PC-3 (cell line): ENCODE measurements at regions not wholly inside any gene's neighbourhood (a gene's known extent, or its start where the extent isn't known, plus 50 kb on each side); places are given as distances from the start of the nearest gene placed in this dataset.

Experiments
- ATAC-seq: fragments of 200-7000 bp; cut with Tn5 transposase; 2 replicates; pipeline ENCODE4 v1.9.1; 2020; ENCODE audit warnings: mild to moderate bottlenecking, moderate library complexity
- BruUV-seq: library from RNA; stranded (reverse); fragments of 400-500 nt; replicated peaks from 2 replicates; lab custom pipeline; 2021; lab: Mats Ljungman, UMichigan
- CTCF ChIA-PET: fragments of 300-600 bp; sonication (Branson Sonifier 250); formaldehyde crosslinking; loops from one replicate; lab custom pipeline; 2022; ENCODE audit warnings: antibody characterized with exemption; lab: Charles Lee
- POLR2A ChIA-PET: fragments of 300-600 bp; sonication (Branson Sonifier 250); formaldehyde crosslinking; loops from one replicate; lab custom pipeline; 2022; ENCODE audit warnings: antibody characterized with exemption; ENCODE audit not compliant: unreplicated experiment; lab: Charles Lee
- DNase-seq: peaks from one replicate; pipeline ENCODE4 v3.0.0-alpha.2; 2015
- H2AFZ ChIP-seq: fragments of 300-600 bp; sonication (generic); 2 replicates; pipeline ENCODE4 v1.6.0; 2016; ENCODE audit warnings: antibody characterized with exemption, low read length
- H3F3A ChIP-seq: fragments of 300-600 bp; sonication (generic); one replicate; pipeline ENCODE4 v1.6.0; 2017; ENCODE audit warnings: antibody characterized with exemption, low read length, control low read depth, mild to moderate bottlenecking; ENCODE audit not compliant: unreplicated experiment
- H3K27ac ChIP-seq: fragments of 300-600 bp; sonication (generic); 2 replicates; pipeline ENCODE4 v1.5.1; 2016; ENCODE audit warnings: mild to moderate bottlenecking, low read length
- H3K27me3 ChIP-seq: fragments of 300-600 bp; sonication (generic); 2 replicates; pipeline ENCODE4 v1.6.1; 2016; ENCODE audit warnings: low read length, mixed read lengths
- H3K36me3 ChIP-seq: fragments of 300-600 bp; sonication (generic); 2 replicates; pipeline ENCODE4 v1.6.1; 2016; ENCODE audit warnings: low read depth, mixed run types, low read length, mixed read lengths
- H3K4me1 ChIP-seq: fragments of 300-600 bp; sonication (generic); 2 replicates; pipeline ENCODE4 v1.5.1; 2016; ENCODE audit warnings: low read length; ENCODE audit not compliant: insufficient read depth
- H3K4me2 ChIP-seq: fragments of 300-600 bp; sonication (generic); 2 replicates; pipeline ENCODE4 v1.6.0; 2016; ENCODE audit warnings: low read length
- H3K4me3 ChIP-seq: fragments of 300-600 bp; sonication (generic); 2 replicates; pipeline ENCODE4 v1.5.1; 2016; ENCODE audit warnings: mild to moderate bottlenecking, low read length, mixed read lengths
- H3K79me2 ChIP-seq: fragments of 300-600 bp; sonication (generic); 2 replicates; pipeline ENCODE4 v1.6.1; 2017; ENCODE audit warnings: low read length, mixed read lengths
- H3K9ac ChIP-seq: fragments of 300-600 bp; sonication (generic); 2 replicates; pipeline ENCODE4 v1.6.0; 2016; ENCODE audit warnings: mild to moderate bottlenecking, low read length
- H3K9me2 ChIP-seq: fragments of 300-600 bp; sonication (generic); replicated peaks from 2 replicates; pipeline ENCODE4 v1.6.1; 2016; ENCODE audit warnings: mixed run types, low read length, mixed read lengths
- H3K9me3 ChIP-seq: fragments of 300-600 bp; sonication (generic); 2 replicates; pipeline ENCODE4 v1.6.1; 2016; ENCODE audit warnings: low read length, mixed read lengths
- H4K20me1 ChIP-seq: fragments of 300-600 bp; sonication (generic); 2 replicates; pipeline ENCODE4 v1.6.1; 2016; ENCODE audit warnings: low read length, mixed read lengths
- CTCF ChIP-seq: fragments of 300-600 bp; sonication (generic); conservative IDR thresholded peaks from 2 replicates; pipeline ENCODE4 v1.5.1; 2017; ENCODE audit warnings: antibody characterized with exemption, low read depth, mild to moderate bottlenecking, low read length
- EZH2 ChIP-seq: fragments of 300-600 bp; sonication (generic); IDR thresholded peaks from one replicate; pipeline ENCODE4 v1.6.1; 2017; ENCODE audit warnings: antibody characterized with exemption, mild to moderate bottlenecking, low read length; ENCODE audit not compliant: unreplicated experiment
- EZH2phosphoT487 ChIP-seq: fragments of 300-600 bp; sonication (generic); IDR thresholded peaks from 2 replicates; pipeline ENCODE4 v1.6.1; 2018; ENCODE audit warnings: mild to moderate bottlenecking, antibody characterized with exemption, low read length, borderline replicate concordance
- intact Hi-C: fragments of 100-400 bp; cut with micrococcal nuclease; formaldehyde crosslinking; loops from 2 replicates; pipeline ENCODE4 v1.9.0; 2023

GRCh38 chr13:79834876-79835275, 353.9 kb downstream of the NDFIP2 start:
- Histone ChIP-seq H2AFZ (no peak overlapping the region), H3K27me3 (no peaks in the 10 kb centered on the region), H3K4me1 (no peaks in the 10 kb centered on the region; the same call in 1 of the 2 replicates), H3K4me2 (no peak overlapping the region), H3K79me2 (no peaks in the 10 kb centered on the region), H4K20me1 (no peaks in the 10 kb centered on the region), H3K36me3 (no peaks in the 10 kb centered on the region), H3K4me3 (no peak overlapping the region), H3K9me2 (no peaks in the 10 kb centered on the region), H3K27ac (no peak overlapping the region), H3K9me3 (no peaks in the 10 kb centered on the region), H3F3A (no peaks in the 10 kb centered on the region), H3K9ac (no peak overlapping the region)
- POLR2A ChIA-PET, result no interaction called here
- TF ChIP-seq CTCF (no peak), EZH2 (no peak), EZH2phosphoT487 (no peak)
- CTCF ChIA-PET, result no interaction called here
- BruUV-seq, result no TSS peak
- intact Hi-C loops, result no loop called here
- DNase-seq, result no peak
- no peak for ATAC-seq

- H3K4me1 ChIP-seq, result no peaks in the 10 kb centered on the region; the same call in 1 of the 2 replicates
- no peak overlapping the region for H2AFZ ChIP-seq
- no peak overlapping the region for H3K4me2 ChIP-seq
- no peak overlapping the region for H3K4me3 ChIP-seq
- intact Hi-C loops, result no loop called here
- H3K27ac ChIP-seq, result no peak overlapping the region
- H3K36me3 ChIP-seq, result no peaks in the 10 kb centered on the region
- H3K9me2 ChIP-seq, result no peaks in the 10 kb centered on the region
- H4K20me1 ChIP-seq, result no peaks in the 10 kb centered on the region
- no peaks in the 10 kb centered on the region for H3K79me2 ChIP-seq
- H3K9me3 ChIP-seq, result no peaks in the 10 kb centered on the region
- ChIA-PET CTCF (no interaction called here), POLR2A (no interaction called here)
- DNase-seq (no peak), ATAC-seq (no peak)
- H3K9ac ChIP-seq, result no peak overlapping the region
- TF ChIP-seq CTCF (no peak), EZH2 (no peak), EZH2phosphoT487 (no peak)
- no peaks in the 10 kb centered on the region for H3F3A ChIP-seq
- BruUV-seq, result no TSS peak
- H3K27me3 ChIP-seq, result no peaks in the 10 kb centered on the region
Observed at GRCh38 chr13:79833991-79834390, 353.0 kb downstream of the NDFIP2 start.

DNA sequence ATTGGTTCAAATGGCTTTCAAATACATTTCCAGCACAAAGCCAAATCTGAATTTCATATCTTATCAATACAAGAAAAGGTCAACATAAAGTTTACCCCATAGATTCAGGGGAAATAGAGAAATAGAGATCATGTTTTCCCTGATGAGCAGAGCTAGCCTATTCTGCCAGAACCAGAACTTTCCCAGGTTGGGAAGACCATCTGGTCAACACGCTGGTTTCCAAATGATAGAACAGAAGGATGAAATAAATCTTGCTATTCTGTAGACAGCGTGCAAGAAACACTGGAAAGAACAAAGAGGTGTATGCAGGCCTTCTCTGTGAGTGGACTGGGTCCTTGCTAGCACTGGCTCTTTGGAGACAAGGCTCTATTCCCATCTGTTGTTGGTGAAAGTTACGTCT, 350.6 kb downstream of the NDFIP2 start:
- intact Hi-C loops, result no loop called here
- no peak overlapping the region for H2AFZ ChIP-seq
- no peaks in the 10 kb centered on the region for H3K9me2 ChIP-seq
- H3K9ac ChIP-seq, result no peak overlapping the region
- no peaks in the 10 kb centered on the region for H3K4me1 ChIP-seq
- CTCF ChIA-PET, result no interaction called here
- ATAC-seq, result no peak
- no peaks in the 10 kb centered on the region for H4K20me1 ChIP-seq
- H3K79me2 ChIP-seq, result no peaks in the 10 kb centered on the region
- H3K4me3 ChIP-seq, result no peak overlapping the region
- H3K4me2 ChIP-seq, result no peak overlapping the region
- DNase-seq, result no peak
- H3K27ac ChIP-seq, result no peak overlapping the region
- no TSS peak for BruUV-seq
- no peaks in the 10 kb centered on the region for H3K36me3 ChIP-seq
- TF ChIP-seq CTCF (no peak), EZH2 (no peak), EZH2phosphoT487 (no peak)
- no peaks in the 10 kb centered on the region for H3F3A ChIP-seq
- no peaks in the 10 kb centered on the region for H3K27me3 ChIP-seq
- H3K9me3 ChIP-seq, result no peaks in the 10 kb centered on the region
- POLR2A ChIA-PET, result no interaction called here
